WI38 (cell line): ENCODE measurements at regions not wholly inside any gene's neighbourhood (a gene's known extent, or its start where the extent isn't known, plus 50 kb on each side); places are given as distances from the start of the nearest gene placed in this dataset.
"Not testable (repeated sequence)": the region's sequence is repeated elsewhere in the genome, so short reads cannot be mapped to it uniquely, and the experiment has no call there.

Source experiments
- H3K4me3 ChIP-seq: 2 replicates; pipeline ENCODE4 v1.5.1; 2011; ENCODE audit warnings: low read depth, mild to moderate bottlenecking, control low read depth, low read length
- CTCF ChIP-seq: IDR thresholded peaks from 2 replicates; pipeline ENCODE4 v1.5.1; 2012; ENCODE audit warnings: low read depth, mild to moderate bottlenecking, control low read depth, low read length

GRCh38 chr3:197408177-197408957, 110.0 kb upstream of the DLG1 start:
- H3K4me3 ChIP-seq = no peak overlapping the region
- TF ChIP-seq CTCF = no peak

GRCh38 chr3:197407526-197407925, 109.1 kb upstream of the DLG1 start:
- TF ChIP-seq CTCF = no peak
- H3K4me3 ChIP-seq = no peak overlapping the region

- H3K4me3 ChIP-seq = no peak overlapping the region
- no peak for TF ChIP-seq CTCF
Observed at GRCh38 chr3:197407053-197407452, 108.6 kb upstream of the DLG1 start.

- TF ChIP-seq CTCF = no peak
- H3K4me3 ChIP-seq = no peak overlapping the region
Observed at GRCh38 chr3:197406266-197406665, 107.9 kb upstream of the DLG1 start.

- no peak overlapping the region for H3K4me3 ChIP-seq
- no peak for TF ChIP-seq CTCF
Observed at GRCh38 chr3:197404754-197405153, 106.3 kb upstream of the DLG1 start.

GRCh38 chr3:197404030-197404429, 105.6 kb upstream of the DLG1 start:
- no peak for TF ChIP-seq CTCF
- no peak overlapping the region for H3K4me3 ChIP-seq

GRCh38 chr3:197402401-197402800, 104.0 kb upstream of the DLG1 start:
- H3K4me3 ChIP-seq = not testable (repeated sequence)

- TF ChIP-seq CTCF = no peak
- no peak overlapping the region for H3K4me3 ChIP-seq
Observed at GRCh38 chr3:197399486-197399885, 101.1 kb upstream of the DLG1 start.
